Effector memory CD8-positive, alpha-beta T cell (primary cell): ENCODE measurements at regions not wholly inside any gene's neighbourhood (a gene's known extent, or its start where the extent isn't known, plus 50 kb on each side); places are given as distances from the start of the nearest gene placed in this dataset.
A peak's percentile ranks its signal among the peaks of the same experiment; 100 is the strongest.

Experiments used
- ATAC-seq: fragments of 150-1000 bp; cut with Tn5 transposase; replicated peaks from 2 replicates; pipeline ENCODE4 v1.10.0; 2021; ENCODE audit warnings: mild to moderate bottlenecking, moderate library complexity
- DNase-seq, 3 experiments: peaks; one replicate each; pipeline ENCODE4 v3.0.0; 2021
- H3K27ac Mint-ChIP-seq, 2 donors: one replicate each; pipeline ENCODE4 v1.8.0; 2022; ENCODE audit warnings: mild to moderate bottlenecking in 2 of 2, mixed read lengths in 2 of 2, moderate library complexity in 2 of 2
- H3K27me3 Mint-ChIP-seq, 2 donors: one replicate each; pipeline ENCODE4 v1.8.0; 2022; ENCODE audit warnings: mixed read lengths in 2 of 2
- H3K36me3 Mint-ChIP-seq: one replicate; pipeline ENCODE4 v1.8.0; 2022; ENCODE audit warnings: mild to moderate bottlenecking, moderate library complexity, mixed read lengths; ENCODE audit not compliant: insufficient read depth
- H3K4me1 Mint-ChIP-seq, 2 donors: one replicate each; pipeline ENCODE4 v1.8.0; 2022; ENCODE audit warnings: low read depth in 2 of 2, mixed read lengths in 2 of 2
- H3K4me3 Mint-ChIP-seq, 2 donors: one replicate each; pipeline ENCODE4 v1.8.0; 2022; ENCODE audit warnings: mild to moderate bottlenecking in 2 of 2, mixed read lengths in 2 of 2, moderate library complexity in 2 of 2
- H3K9me3 Mint-ChIP-seq, 2 donors: one replicate each; pipeline ENCODE4 v1.8.0; 2022; ENCODE audit warnings: mixed read lengths in 2 of 2

GRCh38 chr15:31267161-31268107, 59.2 kb upstream of the KLF13 start:
- Mint-ChIP-seq H3K9me3 (no peaks in the 10 kb centered on the region), H3K4me3 (peak overlapping the region; percentile 59 to 74), H3K4me1 (peaks cover 54 to 74% of the 10 kb centered on the region in 2 donors), H3K27ac (peak overlapping the region; percentile 96 to 97), H3K36me3 (peaks cover 13% of the 10 kb centered on the region), H3K27me3 (no peaks in the 10 kb centered on the region)
- ATAC-seq, result no peak
- no peak for DNase-seq

GRCh38 chr15:31268108-31268501, 58.5 kb upstream of the KLF13 start:
- Mint-ChIP-seq H3K4me3 (peak overlapping the region; percentile 59 to 74), H3K9me3 (no peaks in the 10 kb centered on the region), H3K27me3 (no peaks in the 10 kb centered on the region), H3K36me3 (peaks cover 11% of the 10 kb centered on the region), H3K27ac (peak overlapping the region; percentile 96 to 97), H3K4me1 (peaks cover 51 to 69% of the 10 kb centered on the region in 2 donors)
- ATAC-seq (no peak), DNase-seq (no peak)

GRCh38 chr15:31268911-31269784, 57.5 kb upstream of the KLF13 start:
- Mint-ChIP-seq H3K4me3 (no peak overlapping the region), H3K27me3 (no peaks in the 10 kb centered on the region), H3K4me1 (peaks cover 43 to 64% of the 10 kb centered on the region in 2 donors), H3K36me3 (peaks cover 7% of the 10 kb centered on the region), H3K27ac (peak overlapping the region; percentile 38 to 96), H3K9me3 (no peaks in the 10 kb centered on the region)
- no peak for DNase-seq
- no peak for ATAC-seq

- Mint-ChIP-seq H3K27me3 (no peaks in the 10 kb centered on the region), H3K9me3 (no peaks in the 10 kb centered on the region), H3K36me3 (peaks cover 2% of the 10 kb centered on the region), H3K4me3 (no peak overlapping the region), H3K27ac (peak overlapping the region in 1 of 2 donors; percentile 59), H3K4me1 (peaks cover 34 to 57% of the 10 kb centered on the region in 2 donors)
- no peak for ATAC-seq
- no peak for DNase-seq
These were observed 56.6 kb upstream of the KLF13 start for GRCh38 chr15:31269816-31270575.

GRCh38 chr15:31270767-31271166, 55.9 kb upstream of the KLF13 start:
- H3K27me3 Mint-ChIP-seq, result no peaks in the 10 kb centered on the region
- DNase-seq, result no peak
- peaks cover 27 to 49% of the 10 kb centered on the region in 2 donors for H3K4me1 Mint-ChIP-seq
- peak overlapping the region; percentile 46 to 59 for H3K27ac Mint-ChIP-seq
- ATAC-seq, result no peak
- H3K9me3 Mint-ChIP-seq, result no peaks in the 10 kb centered on the region
- H3K4me3 Mint-ChIP-seq, result no peak overlapping the region
- H3K36me3 Mint-ChIP-seq, result no peaks in the 10 kb centered on the region

- DNase-seq (no peak), ATAC-seq (no peak)
- Mint-ChIP-seq H3K4me3 (no peak overlapping the region), H3K36me3 (no peaks in the 10 kb centered on the region), H3K9me3 (no peaks in the 10 kb centered on the region), H3K27me3 (no peaks in the 10 kb centered on the region), H3K27ac (peak overlapping the region in 1 of 2 donors; percentile 46), H3K4me1 (peaks cover 22 to 44% of the 10 kb centered on the region in 2 donors)
These were observed 55.4 kb upstream of the KLF13 start for GRCh38 chr15:31271224-31271635.

- no peaks in the 10 kb centered on the region for H3K27me3 Mint-ChIP-seq
- no peak overlapping the region for H3K27ac Mint-ChIP-seq
- no peak overlapping the region for H3K4me3 Mint-ChIP-seq
- no peaks in the 10 kb centered on the region for H3K36me3 Mint-ChIP-seq
- ATAC-seq, result no peak
- no peaks in the 10 kb centered on the region for H3K9me3 Mint-ChIP-seq
- no peak for DNase-seq
- peaks cover 15 to 37% of the 10 kb centered on the region in 2 donors for H3K4me1 Mint-ChIP-seq
These were observed 54.7 kb upstream of the KLF13 start for GRCh38 chr15:31271711-31272557.

- no peak overlapping the region for H3K4me3 Mint-ChIP-seq
- no peaks in the 10 kb centered on the region for H3K27me3 Mint-ChIP-seq
- H3K9me3 Mint-ChIP-seq, result no peaks in the 10 kb centered on the region
- peaks cover 11 to 30% of the 10 kb centered on the region in 2 donors for H3K4me1 Mint-ChIP-seq
- peaks cover 2% of the 10 kb centered on the region for H3K36me3 Mint-ChIP-seq
- no peak overlapping the region for H3K27ac Mint-ChIP-seq
- DNase-seq (no peak), ATAC-seq (no peak)
These were observed 53.9 kb upstream of the KLF13 start for GRCh38 chr15:31272558-31273257.

GRCh38 chr15:31273258-31273941, 53.2 kb upstream of the KLF13 start:
- Mint-ChIP-seq H3K4me3 (no peak overlapping the region), H3K27ac (peak overlapping the region in 1 of 2 donors; percentile 78), H3K4me1 (peaks cover 11 to 23% of the 10 kb centered on the region in 2 donors), H3K27me3 (no peaks in the 10 kb centered on the region), H3K9me3 (no peaks in the 10 kb centered on the region), H3K36me3 (peaks cover 3% of the 10 kb centered on the region)
- DNase-seq (no peak), ATAC-seq (no peak)

GRCh38 chr15:31274496-31275330, 51.9 kb upstream of the KLF13 start:
- Mint-ChIP-seq H3K27ac (peak overlapping the region in 1 of 2 donors; percentile 78), H3K27me3 (no peaks in the 10 kb centered on the region), H3K4me1 (peaks cover 15 to 19% of the 10 kb centered on the region in 2 donors), H3K9me3 (no peaks in the 10 kb centered on the region), H3K36me3 (peaks cover 3% of the 10 kb centered on the region), H3K4me3 (no peak overlapping the region)
- DNase-seq (no peak), ATAC-seq (no peak)
